ENCODE measurements at regions not wholly inside any gene's neighbourhood (a gene's known extent, or its start where the extent isn't known, plus 50 kb on each side); places are given as distances from the start of the nearest gene placed in this dataset.

DNA sequence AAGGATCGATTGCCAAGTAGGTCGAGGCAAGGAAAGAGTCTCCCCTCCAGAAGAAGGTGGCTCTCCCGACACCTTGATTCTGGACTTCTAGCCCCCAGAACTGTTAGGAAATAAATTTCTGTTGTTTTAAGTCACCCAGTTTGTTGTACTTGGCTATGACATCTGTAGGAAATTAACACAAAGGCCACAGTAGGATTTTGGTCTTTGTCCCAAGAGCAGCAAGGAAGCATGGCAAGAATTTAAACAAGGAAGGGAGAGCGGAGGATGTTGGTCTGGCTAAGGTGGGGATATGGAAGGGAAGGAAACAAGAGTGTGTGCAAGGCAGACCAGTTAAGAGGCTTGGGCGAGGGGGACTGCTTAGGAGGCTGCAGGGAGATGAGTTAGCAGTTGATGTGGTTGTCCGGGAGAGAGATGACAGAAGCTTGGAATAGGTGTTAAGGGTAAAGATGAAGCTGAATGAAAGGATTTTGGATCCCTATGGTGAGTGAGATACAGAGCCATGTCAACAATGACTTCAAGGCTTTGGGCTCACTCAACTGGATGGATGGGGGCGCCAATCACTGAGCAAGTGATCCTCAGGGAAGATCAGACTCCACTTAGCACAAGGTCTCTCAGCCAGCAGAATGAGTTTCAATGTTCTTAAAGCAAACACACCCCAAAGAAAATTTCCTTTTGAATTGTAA lies 140.5 kb upstream of the ZNF217 start:
- H3K4me1 Mint-ChIP-seq, result peaks cover 46 to 49% of the 10 kb centered on the region in 2 experiments
- Histone ChIP-seq H3K4me1 (ENCODE audit: insufficient read depth, low read length) (peaks cover 23% of the 10 kb centered on the region), H4K5ac (ENCODE audit: insufficient read length, low read depth, low read length) (no peak overlapping the region), H3T11ph (ENCODE audit: low read length) (no peak overlapping the region), H3K27ac (ENCODE audit: insufficient read length, low read depth, low read length) (no peak overlapping the region), H4K91ac (ENCODE audit: insufficient read length, low read depth, low read length) (no peak overlapping the region), H2AFZ (ENCODE audit: low read length) (no peak overlapping the region), H2BK20ac (ENCODE audit: low read depth, low read length, poor library complexity, severe bottlenecking) (no peak overlapping the region), H2BK120ac (ENCODE audit: low read depth, low read length, poor library complexity, severe bottlenecking) (no peak overlapping the region), H4K8ac (replicated peaks; ENCODE audit: insufficient read length, low read depth, low read length) (no peak overlapping the region), H3K18ac (ENCODE audit: insufficient read length, low read depth, low read length) (no peak overlapping the region), H2AK5ac (ENCODE audit: insufficient read length, low read length) (no peak overlapping the region), H3K23ac (ENCODE audit: insufficient read length, low read depth, low read length) (no peak overlapping the region), H2BK15ac (ENCODE audit: low read depth, low read length) (no peak overlapping the region), H2BK12ac (ENCODE audit: insufficient read length, low read depth, low read length) (no peak overlapping the region), H3K27me3 (ENCODE audit: insufficient read depth, low read length) (no peaks in the 10 kb centered on the region), H4K20me1 (ENCODE audit: control insufficient read depth, insufficient read depth, insufficient read length) (no peaks in the 10 kb centered on the region), H3K14ac (ENCODE audit: insufficient read depth, low read length) (no peak overlapping the region), H3K79me2 (ENCODE audit: insufficient read depth, low read length) (no peaks in the 10 kb centered on the region), H3K56ac (ENCODE audit: insufficient read length, low read depth, low read length) (no peak overlapping the region), H3K9me3 (ENCODE audit: control insufficient read depth, low read depth, low read length) (no peaks in the 10 kb centered on the region), H3K79me1 (ENCODE audit: insufficient read depth, low read depth, low read length, poor library complexity, severe bottlenecking) (no peaks in the 10 kb centered on the region), H3K4ac (ENCODE audit: low read depth, low read length) (no peak overlapping the region), H3K9ac (ENCODE audit: extremely low read depth, insufficient read length, low read length) (no peak overlapping the region), H3K23me2 (ENCODE audit: insufficient read length, low read depth, low read length, poor library complexity, severe bottlenecking) (no peaks in the 10 kb centered on the region), H3K4me2 (ENCODE audit: insufficient read depth, insufficient read length, low read length) (no peak overlapping the region), H2BK5ac (ENCODE audit: insufficient read length, low read length) (no peak overlapping the region)
- DNase-seq, result no peak
- peak overlapping the region in 1 of 3 experiments; percentile 12; a peak in 2 of 7 replicates for H3K27ac Mint-ChIP-seq
- no CpG with 5 or more reads among the region's 7 CpGs for WGBS (ENCODE audit: extremely low coverage, insufficient read length, low lambda C conversion rate)
- H3K36me3 Mint-ChIP-seq (ENCODE audit: insufficient read depth in 1 of 3, low read depth in 3 of 3), result no peaks in the 10 kb centered on the region
- H3K9me3 Mint-ChIP-seq, result peaks cover 0 to 2% of the 10 kb centered on the region in 2 experiments; a peak in 1 of 5 replicates
- no peak overlapping the region for H3K4me3 Mint-ChIP-seq
- TF ChIP-seq, protein P1, sequence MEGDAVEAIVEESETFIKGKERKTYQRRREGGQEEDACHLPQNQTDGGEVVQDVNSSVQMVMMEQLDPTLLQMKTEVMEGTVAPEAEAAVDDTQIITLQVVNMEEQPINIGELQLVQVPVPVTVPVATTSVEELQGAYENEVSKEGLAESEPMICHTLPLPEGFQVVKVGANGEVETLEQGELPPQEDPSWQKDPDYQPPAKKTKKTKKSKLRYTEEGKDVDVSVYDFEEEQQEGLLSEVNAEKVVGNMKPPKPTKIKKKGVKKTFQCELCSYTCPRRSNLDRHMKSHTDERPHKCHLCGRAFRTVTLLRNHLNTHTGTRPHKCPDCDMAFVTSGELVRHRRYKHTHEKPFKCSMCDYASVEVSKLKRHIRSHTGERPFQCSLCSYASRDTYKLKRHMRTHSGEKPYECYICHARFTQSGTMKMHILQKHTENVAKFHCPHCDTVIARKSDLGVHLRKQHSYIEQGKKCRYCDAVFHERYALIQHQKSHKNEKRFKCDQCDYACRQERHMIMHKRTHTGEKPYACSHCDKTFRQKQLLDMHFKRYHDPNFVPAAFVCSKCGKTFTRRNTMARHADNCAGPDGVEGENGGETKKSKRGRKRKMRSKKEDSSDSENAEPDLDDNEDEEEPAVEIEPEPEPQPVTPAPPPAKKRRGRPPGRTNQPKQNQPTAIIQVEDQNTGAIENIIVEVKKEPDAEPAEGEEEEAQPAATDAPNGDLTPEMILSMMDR (conservative IDR thresholded peaks at IDR 0.05), result no peak
- H3K27me3 Mint-ChIP-seq (ENCODE audit: low read depth), result peaks cover 3% of the 10 kb centered on the region; the same call in 1 of the 2 replicates
